ENCODE measurements at regions not wholly inside any gene's neighbourhood (a gene's known extent, or its start where the extent isn't known, plus 50 kb on each side); places are given as distances from the start of the nearest gene placed in this dataset.
"Not testable (repeated sequence)": the region's sequence is repeated elsewhere in the genome, so short reads cannot be mapped to it uniquely, and the experiment has no call there.

GRCh38 chr3:74387111-74387735 lies 227.2 kb downstream of the CNTN3 start:
- TF ChIP-seq POLR2A (IDR thresholded peaks at IDR 0.05) = no peak
- TF ChIP-seq, protein P1, sequence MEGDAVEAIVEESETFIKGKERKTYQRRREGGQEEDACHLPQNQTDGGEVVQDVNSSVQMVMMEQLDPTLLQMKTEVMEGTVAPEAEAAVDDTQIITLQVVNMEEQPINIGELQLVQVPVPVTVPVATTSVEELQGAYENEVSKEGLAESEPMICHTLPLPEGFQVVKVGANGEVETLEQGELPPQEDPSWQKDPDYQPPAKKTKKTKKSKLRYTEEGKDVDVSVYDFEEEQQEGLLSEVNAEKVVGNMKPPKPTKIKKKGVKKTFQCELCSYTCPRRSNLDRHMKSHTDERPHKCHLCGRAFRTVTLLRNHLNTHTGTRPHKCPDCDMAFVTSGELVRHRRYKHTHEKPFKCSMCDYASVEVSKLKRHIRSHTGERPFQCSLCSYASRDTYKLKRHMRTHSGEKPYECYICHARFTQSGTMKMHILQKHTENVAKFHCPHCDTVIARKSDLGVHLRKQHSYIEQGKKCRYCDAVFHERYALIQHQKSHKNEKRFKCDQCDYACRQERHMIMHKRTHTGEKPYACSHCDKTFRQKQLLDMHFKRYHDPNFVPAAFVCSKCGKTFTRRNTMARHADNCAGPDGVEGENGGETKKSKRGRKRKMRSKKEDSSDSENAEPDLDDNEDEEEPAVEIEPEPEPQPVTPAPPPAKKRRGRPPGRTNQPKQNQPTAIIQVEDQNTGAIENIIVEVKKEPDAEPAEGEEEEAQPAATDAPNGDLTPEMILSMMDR (IDR thresholded peaks at IDR 0.05) = no peak
- no peaks in the 10 kb centered on the region for H3K36me3 ChIP-seq
- no peaks in the 10 kb centered on the region for H3K9me3 ChIP-seq
- DNase-seq = no peak
- no peaks in the 10 kb centered on the region for H3K4me1 ChIP-seq
- no peak overlapping the region for H3K27ac ChIP-seq
- intact Hi-C loops (cut with DNase I) = no loop called here
- no peak overlapping the region for H3K4me3 ChIP-seq
- H3K27me3 ChIP-seq = no peaks in the 10 kb centered on the region
- 43 to 62% methylated on average over 2 of the region's 2 CpGs for WGBS, 2 donors

DNA sequence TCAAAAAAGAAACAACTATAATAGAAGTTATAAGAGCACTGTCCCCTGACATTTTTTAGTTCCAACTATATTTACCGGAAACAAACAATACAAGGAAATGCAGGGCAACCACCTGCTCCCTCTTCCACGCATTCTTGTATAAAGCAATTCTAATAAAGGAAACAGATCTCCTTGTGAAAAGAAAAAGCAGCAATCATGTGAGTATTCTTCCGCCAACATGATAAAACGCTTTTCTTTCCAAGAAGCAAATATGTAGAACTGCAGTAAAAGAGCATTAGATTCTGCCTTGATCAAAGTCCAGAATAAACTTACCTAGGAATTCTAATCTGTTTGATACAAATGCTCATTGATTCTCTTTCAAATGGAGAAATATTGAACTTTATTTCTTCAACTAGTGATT lies 230.3 kb downstream of the CNTN3 start:
- 60 to 62% methylated on average over 4 of the region's 4 CpGs for WGBS, 2 donors
- no peaks in the 10 kb centered on the region for H3K4me1 ChIP-seq
- no peak for DNase-seq
- no peaks in the 10 kb centered on the region for H3K36me3 ChIP-seq
- no peak overlapping the region for H3K4me3 ChIP-seq
- no peak overlapping the region for H3K27ac ChIP-seq
- TF ChIP-seq POLR2A (IDR thresholded peaks at IDR 0.05) = no peak
- TF ChIP-seq, protein P1 (IDR thresholded peaks at IDR 0.05) = no peak
- H3K27me3 ChIP-seq = no peaks in the 10 kb centered on the region
- intact Hi-C loops (cut with DNase I) = no loop called here
- no peaks in the 10 kb centered on the region for H3K9me3 ChIP-seq

- no peaks in the 10 kb centered on the region for H3K9me3 ChIP-seq
- H3K27ac ChIP-seq = no peak overlapping the region
- no peaks in the 10 kb centered on the region for H3K27me3 ChIP-seq
- no peaks in the 10 kb centered on the region for H3K4me1 ChIP-seq
- intact Hi-C loops (cut with DNase I) = no loop called here
- no peak overlapping the region for H3K4me3 ChIP-seq
- no peaks in the 10 kb centered on the region for H3K36me3 ChIP-seq
- TF ChIP-seq, protein P1 (IDR thresholded peaks at IDR 0.05) = no peak
- TF ChIP-seq POLR2A (IDR thresholded peaks at IDR 0.05) = no peak
- no peak for DNase-seq
Measured at GRCh38 chr3:74377669-74378068, 236.8 kb downstream of the CNTN3 start.

GRCh38 chr3:74376323-74376722 lies 238.1 kb downstream of the CNTN3 start:
- H3K27me3 ChIP-seq; H3K4me1 ChIP-seq; DNase-seq; H3K36me3 ChIP-seq; intact Hi-C loops (cut with DNase I); H3K9me3 ChIP-seq; H3K27ac ChIP-seq; H3K4me3 ChIP-seq: not testable (repeated sequence)
- 80 to 100% methylated on average over 1 to 2 of the region's 2 CpGs for WGBS, 2 donors

GRCh38 chr3:74375653-74376052 lies 238.8 kb downstream of the CNTN3 start:
- no peak for DNase-seq
- H3K36me3 ChIP-seq = no peaks in the 10 kb centered on the region
- H3K4me3 ChIP-seq = no peak overlapping the region
- no peaks in the 10 kb centered on the region for H3K27me3 ChIP-seq
- no peaks in the 10 kb centered on the region for H3K9me3 ChIP-seq
- H3K4me1 ChIP-seq = no peaks in the 10 kb centered on the region
- 82 to 94% methylated on average over 1 of the region's 1 CpG for WGBS, 2 donors
- H3K27ac ChIP-seq = no peak overlapping the region
- intact Hi-C loops (cut with DNase I) = no loop called here
- TF ChIP-seq, protein P1 (IDR thresholded peaks at IDR 0.05) = no peak
- TF ChIP-seq POLR2A (IDR thresholded peaks at IDR 0.05) = no peak

- 62 to 71% methylated on average over 2 of the region's 2 CpGs for WGBS, 2 donors
- TF ChIP-seq, protein P1 (IDR thresholded peaks at IDR 0.05) = no peak
- no peak for TF ChIP-seq POLR2A (IDR thresholded peaks at IDR 0.05)
- intact Hi-C loops (cut with DNase I) = no loop called here
- Histone ChIP-seq H3K4me1 (no peaks in the 10 kb centered on the region), H3K27me3 (no peaks in the 10 kb centered on the region), H3K27ac (no peak overlapping the region), H3K4me3 (no peak overlapping the region), H3K36me3 (no peaks in the 10 kb centered on the region), H3K9me3 (no peaks in the 10 kb centered on the region)
- DNase-seq = no peak
Measured at GRCh38 chr3:74372743-74373142, 241.7 kb downstream of the CNTN3 start.

Measured in esophagus squamous epithelium (tissue), 5 donors.